HuH-7.5 (cell line): ENCODE measurements at regions not wholly inside any gene's neighbourhood (a gene's known extent, or its start where the extent isn't known, plus 50 kb on each side); places are given as distances from the start of the nearest gene placed in this dataset.
"Not testable (repeated sequence)": the region's sequence is repeated elsewhere in the genome, so short reads cannot be mapped to it uniquely, and the experiment has no call there.

Experiments used
- DNase-seq: peaks from one replicate; pipeline ENCODE4 v3.0.0; 2011; ENCODE audit warnings: low spot score

DNA sequence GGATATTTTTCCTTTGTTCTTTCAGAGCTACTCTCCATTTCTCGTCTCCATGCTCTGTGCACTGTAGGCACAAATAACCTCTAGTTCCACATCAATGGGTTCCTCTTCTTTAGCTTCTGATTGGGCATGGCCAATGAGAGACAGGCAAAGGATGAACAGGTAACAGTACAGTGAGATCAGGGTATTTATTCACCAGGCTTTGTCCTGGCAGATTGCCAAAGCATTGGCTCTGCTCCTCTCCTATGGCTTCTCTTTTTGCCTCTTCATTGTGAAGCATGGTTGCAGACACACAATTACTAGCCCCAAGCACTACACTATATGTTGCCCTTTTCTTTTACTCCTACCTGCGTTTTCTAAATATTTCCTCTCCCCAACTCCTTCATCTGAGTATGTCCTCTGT lies 215.1 kb upstream of the ARRDC3 start:
- DNase-seq: no peak

DNA sequence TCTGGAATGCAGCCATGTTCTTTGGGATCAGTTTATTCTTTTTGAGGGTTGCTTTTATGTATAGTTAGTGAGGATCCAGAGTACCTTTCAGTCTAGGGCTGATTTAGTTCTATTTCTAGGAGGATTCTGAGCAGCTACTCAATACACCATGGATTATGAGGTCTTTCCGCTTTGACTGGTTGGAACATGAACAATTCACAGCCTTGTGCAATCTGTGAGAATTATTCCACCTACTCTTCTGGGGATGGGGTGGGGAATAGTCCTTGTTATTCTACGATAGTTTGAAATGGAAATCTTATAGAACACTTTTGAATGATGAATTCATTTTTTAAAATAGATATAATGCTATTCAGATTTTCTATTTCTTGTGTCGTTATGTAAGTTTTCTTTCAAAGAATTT lies 212.3 kb upstream of the ARRDC3 start:
- no peak for DNase-seq

GRCh38 chr5:91591076-91591475 lies 208.0 kb upstream of the ARRDC3 start:
- DNase-seq: no peak

- no peak for DNase-seq
Measured at GRCh38 chr5:91586232-91586631, 203.1 kb upstream of the ARRDC3 start.

- no peak for DNase-seq
Measured at GRCh38 chr5:91584352-91584751, 201.2 kb upstream of the ARRDC3 start.

GRCh38 chr5:91566012-91566411 lies 182.9 kb upstream of the ARRDC3 start:
- not testable (repeated sequence) for DNase-seq

DNA sequence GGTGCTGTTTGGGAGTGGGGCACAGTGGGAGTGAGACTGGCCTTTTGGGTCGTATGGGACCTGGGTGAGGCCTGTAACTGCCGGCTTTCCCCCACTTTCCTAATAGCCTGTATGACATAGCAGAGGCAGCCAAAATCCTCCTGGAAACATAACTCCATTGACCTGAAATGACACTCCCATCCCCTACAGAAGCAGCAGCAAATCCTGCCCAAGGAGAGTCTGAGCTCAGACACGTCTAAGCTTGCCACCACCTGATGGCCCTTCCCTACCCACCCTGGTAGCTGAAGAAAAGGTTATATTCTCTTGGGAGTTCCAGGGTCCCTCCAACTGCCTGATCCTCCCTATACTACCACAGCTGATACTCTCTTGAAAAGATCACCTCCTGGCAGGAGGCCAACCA lies 179.8 kb upstream of the ARRDC3 start:
- no peak for DNase-seq

GRCh38 chr5:91541696-91542095 lies 158.6 kb upstream of the ARRDC3 start:
- DNase-seq: no peak

GRCh38 chr5:91538179-91538578 lies 155.1 kb upstream of the ARRDC3 start:
- DNase-seq: no peak

- DNase-seq: no peak
Measured at GRCh38 chr5:91535499-91535898, 152.4 kb upstream of the ARRDC3 start.

- DNase-seq: no peak
Measured at GRCh38 chr5:91534332-91534731, 151.2 kb upstream of the ARRDC3 start.

DNA sequence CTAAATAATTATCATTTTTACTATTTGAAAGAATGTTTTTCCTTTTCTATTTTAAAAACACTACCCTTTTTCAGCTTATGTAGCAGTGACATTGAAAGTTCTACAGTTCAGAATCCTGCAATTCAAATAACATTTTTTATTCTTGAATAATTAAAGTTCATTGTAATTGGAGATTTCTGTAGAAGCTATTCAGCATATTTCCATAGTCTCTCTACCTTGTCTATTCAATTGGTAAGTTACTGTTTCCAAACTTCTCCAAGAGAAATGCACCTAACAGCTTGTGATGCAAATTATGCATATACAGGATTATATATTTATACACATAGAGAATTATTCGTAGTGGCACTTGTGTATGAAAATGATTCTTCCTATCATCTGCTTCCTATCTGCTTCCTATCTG lies 149.7 kb upstream of the ARRDC3 start:
- no peak for DNase-seq

DNA sequence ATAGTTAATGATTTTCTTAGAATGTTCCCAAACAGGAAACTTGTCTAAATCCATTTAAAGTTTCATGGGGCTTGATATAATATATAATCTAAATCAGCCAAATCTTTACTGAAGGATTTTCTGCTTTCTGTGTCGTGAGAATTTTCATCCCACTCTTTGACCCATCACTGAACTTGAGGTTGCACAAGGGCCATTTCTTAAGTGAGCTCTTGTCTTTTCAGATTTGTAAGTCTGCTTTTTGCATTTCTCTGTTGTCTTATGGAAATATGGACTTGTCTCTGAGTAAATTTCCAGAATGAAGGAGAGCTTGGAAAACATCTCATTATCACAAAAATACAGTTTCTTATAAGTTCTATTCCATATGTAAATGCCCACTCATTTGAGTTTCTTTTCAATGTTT lies 149.2 kb upstream of the ARRDC3 start:
- no peak for DNase-seq

GRCh38 chr5:91528831-91529230 lies 145.7 kb upstream of the ARRDC3 start:
- DNase-seq: no peak

- no peak for DNase-seq
Measured at GRCh38 chr5:91521785-91522184, 138.7 kb upstream of the ARRDC3 start.

GRCh38 chr5:91521334-91521733 lies 138.2 kb upstream of the ARRDC3 start:
- no peak for DNase-seq

DNA sequence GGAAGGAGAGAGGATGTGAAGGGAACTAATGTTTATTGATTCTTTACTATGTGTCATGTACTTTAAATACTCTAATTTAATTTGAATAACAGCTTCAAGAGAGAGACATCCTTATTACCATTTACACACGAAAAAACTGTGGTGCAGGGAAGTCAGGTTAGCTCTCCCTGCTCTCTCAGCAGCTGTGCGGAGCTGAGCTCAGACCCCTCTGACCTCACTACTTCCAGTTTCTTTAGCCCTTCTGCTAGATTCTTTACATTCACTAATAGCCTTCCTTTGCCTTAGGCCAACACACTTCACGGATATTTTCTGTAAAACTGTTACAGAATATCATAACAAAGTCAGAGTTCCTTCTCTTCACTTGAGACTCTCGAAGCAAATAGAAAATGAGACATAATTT lies 131.3 kb upstream of the ARRDC3 start:
- DNase-seq: no peak

DNA sequence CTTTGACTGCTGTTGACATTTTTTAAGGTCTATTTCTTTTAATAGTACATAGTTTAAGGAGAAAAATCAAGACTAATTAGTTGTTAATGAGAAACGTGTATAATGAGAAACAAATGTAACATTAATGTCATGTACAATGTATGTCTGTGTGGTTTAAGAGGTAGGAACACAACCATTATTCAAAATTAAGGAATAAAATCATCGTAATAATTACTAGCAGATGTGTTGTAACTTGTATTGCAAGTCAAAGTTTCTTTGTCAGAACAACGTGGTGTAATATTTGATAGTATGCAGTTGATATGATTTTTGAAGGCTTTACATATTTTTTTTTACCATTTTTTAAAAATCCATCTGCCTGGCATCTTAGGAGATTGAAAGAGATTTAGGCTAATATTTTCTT lies 120.2 kb upstream of the ARRDC3 start:
- no peak for DNase-seq

DNA sequence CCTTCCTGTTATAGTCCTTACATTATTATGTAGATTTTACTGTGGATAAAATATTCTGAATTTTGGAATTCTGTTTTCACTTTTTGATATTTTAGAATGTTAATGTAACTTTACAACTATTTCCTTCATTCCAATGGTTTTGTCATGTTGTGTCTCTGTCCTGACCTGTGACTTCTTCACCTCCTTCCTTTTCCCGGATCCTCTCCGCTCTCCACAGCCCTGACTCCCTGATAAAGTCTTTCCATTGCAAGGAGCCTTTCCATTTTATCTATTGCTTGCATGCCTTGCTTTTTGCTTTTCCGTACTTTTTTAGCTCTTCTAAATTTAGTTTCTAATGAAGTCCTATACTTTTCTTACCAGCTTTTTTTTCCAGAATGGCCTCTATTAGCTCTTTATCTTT lies 117.6 kb upstream of the ARRDC3 start:
- DNase-seq: no peak

- DNase-seq: no peak
Measured at GRCh38 chr5:91499943-91500531, 116.9 kb upstream of the ARRDC3 start.

GRCh38 chr5:91495699-91496098 lies 112.6 kb upstream of the ARRDC3 start:
- no peak for DNase-seq

- no peak for DNase-seq
Measured at GRCh38 chr5:91494447-91494996, 111.4 kb upstream of the ARRDC3 start.

DNA sequence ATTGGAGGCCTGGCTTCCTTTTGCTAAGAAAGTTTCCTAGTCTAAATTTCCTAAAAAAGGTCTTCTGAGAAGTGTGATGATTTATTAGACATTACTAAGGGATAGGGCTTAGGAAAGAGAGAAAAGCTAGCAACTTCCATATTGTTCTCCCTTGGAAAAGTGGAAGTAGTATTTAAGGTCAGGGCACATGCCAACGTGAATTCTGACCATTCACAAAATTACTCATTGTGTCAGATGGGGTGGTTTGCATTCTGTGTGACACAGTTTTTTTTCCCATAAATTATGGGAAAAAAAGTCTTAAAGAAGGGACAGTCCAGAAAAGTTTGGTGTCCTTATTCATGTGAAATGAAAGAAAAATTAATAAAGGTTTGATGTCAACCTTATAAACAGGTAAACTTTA lies 110.0 kb upstream of the ARRDC3 start:
- DNase-seq: no peak

GRCh38 chr5:91491229-91491628 lies 108.1 kb upstream of the ARRDC3 start:
- no peak for DNase-seq

DNA sequence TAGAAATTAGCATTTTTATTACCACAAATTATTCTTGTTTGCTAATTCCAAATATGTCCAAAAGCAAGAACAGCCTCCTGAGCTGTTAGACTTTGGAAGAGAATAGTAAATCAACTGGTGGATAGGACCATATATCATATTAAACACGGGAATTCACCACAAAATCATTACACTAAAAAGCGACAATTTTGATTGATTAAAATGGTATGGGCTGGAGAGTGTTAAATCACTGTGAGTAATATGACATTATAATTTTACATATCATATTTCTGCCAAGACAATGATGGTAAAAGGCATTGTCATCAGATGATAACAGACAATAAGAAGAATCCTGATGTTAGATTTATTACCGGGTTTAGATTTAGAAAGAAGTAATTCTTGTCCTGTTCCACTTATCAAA lies 107.2 kb upstream of the ARRDC3 start:
- DNase-seq: no peak
